Neural progenitor cell (in vitro differentiated cells): ENCODE measurements at regions not wholly inside any gene's neighbourhood (a gene's known extent, or its start where the extent isn't known, plus 50 kb on each side); places are given as distances from the start of the nearest gene placed in this dataset.

ENCODE experiments used
- EZH2 ChIP-seq: fragments of 200-600 bp; sonication (generic); IDR thresholded peaks from 2 replicates; pipeline ENCODE4 v1.6.1; 2017; ENCODE audit warnings: antibody characterized with exemption, mild to moderate bottlenecking, moderate library complexity
- TF ChIP-seq, protein P1 (sequence below): fragments of 200-600 bp; sonication (generic); IDR thresholded peaks from 2 replicates; pipeline ENCODE4 v1.5.1; 2017; ENCODE audit warnings: antibody characterized with exemption, mild to moderate bottlenecking

- TF ChIP-seq, protein P1, sequence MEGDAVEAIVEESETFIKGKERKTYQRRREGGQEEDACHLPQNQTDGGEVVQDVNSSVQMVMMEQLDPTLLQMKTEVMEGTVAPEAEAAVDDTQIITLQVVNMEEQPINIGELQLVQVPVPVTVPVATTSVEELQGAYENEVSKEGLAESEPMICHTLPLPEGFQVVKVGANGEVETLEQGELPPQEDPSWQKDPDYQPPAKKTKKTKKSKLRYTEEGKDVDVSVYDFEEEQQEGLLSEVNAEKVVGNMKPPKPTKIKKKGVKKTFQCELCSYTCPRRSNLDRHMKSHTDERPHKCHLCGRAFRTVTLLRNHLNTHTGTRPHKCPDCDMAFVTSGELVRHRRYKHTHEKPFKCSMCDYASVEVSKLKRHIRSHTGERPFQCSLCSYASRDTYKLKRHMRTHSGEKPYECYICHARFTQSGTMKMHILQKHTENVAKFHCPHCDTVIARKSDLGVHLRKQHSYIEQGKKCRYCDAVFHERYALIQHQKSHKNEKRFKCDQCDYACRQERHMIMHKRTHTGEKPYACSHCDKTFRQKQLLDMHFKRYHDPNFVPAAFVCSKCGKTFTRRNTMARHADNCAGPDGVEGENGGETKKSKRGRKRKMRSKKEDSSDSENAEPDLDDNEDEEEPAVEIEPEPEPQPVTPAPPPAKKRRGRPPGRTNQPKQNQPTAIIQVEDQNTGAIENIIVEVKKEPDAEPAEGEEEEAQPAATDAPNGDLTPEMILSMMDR = no peak
- no peak for TF ChIP-seq EZH2
Observed at GRCh38 chr5:38046103-38046502, 206.3 kb upstream of the GDNF start.
